ENCODE measurements at regions not wholly inside any gene's neighbourhood (a gene's known extent, or its start where the extent isn't known, plus 50 kb on each side); places are given as distances from the start of the nearest gene placed in this dataset.

- no peak for DNase-seq (ENCODE audit: low read depth, low spot score)
Observed at GRCh38 chr22:49081926-49082325, 745.7 kb downstream of the BRD1 start.

- DNase-seq (ENCODE audit: low read depth, low spot score), result no peak
Observed at GRCh38 chr22:49081261-49081666, 746.4 kb downstream of the BRD1 start.

- no peak for DNase-seq (ENCODE audit: low read depth, low spot score)
Observed at GRCh38 chr22:49080631-49081030, 747.0 kb downstream of the BRD1 start.

GRCh38 chr22:49079743-49080500 is 747.8 kb downstream of the BRD1 start:
- no peak for DNase-seq (ENCODE audit: low read depth, low spot score)

- DNase-seq (ENCODE audit: low read depth, low spot score), result no peak
Observed at GRCh38 chr22:49079027-49079725, 748.5 kb downstream of the BRD1 start.

- DNase-seq (ENCODE audit: low read depth, low spot score), result no peak
Observed at GRCh38 chr22:49078076-49078710, 749.5 kb downstream of the BRD1 start.

GRCh38 chr22:49077586-49077985 is 750.1 kb downstream of the BRD1 start:
- DNase-seq (ENCODE audit: low read depth, low spot score), result no peak

- no peak for DNase-seq (ENCODE audit: low read depth, low spot score)
Observed at GRCh38 chr22:49077036-49077393, 750.7 kb downstream of the BRD1 start.

- DNase-seq (ENCODE audit: low read depth, low spot score), result no peak
Observed at GRCh38 chr22:49076300-49077035, 751.2 kb downstream of the BRD1 start.

GRCh38 chr22:49075150-49075549 is 752.5 kb downstream of the BRD1 start:
- no peak for DNase-seq (ENCODE audit: low read depth, low spot score)

GRCh38 chr22:49073873-49074417 is 753.7 kb downstream of the BRD1 start:
- DNase-seq (ENCODE audit: low read depth, low spot score), result no peak

GRCh38 chr22:49072996-49073645 is 754.6 kb downstream of the BRD1 start:
- no peak for DNase-seq (ENCODE audit: low read depth, low spot score)

GRCh38 chr22:49070501-49070900 is 757.2 kb downstream of the BRD1 start:
- no peak for DNase-seq (ENCODE audit: low read depth, low spot score)

GRCh38 chr22:49068861-49069500 is 758.7 kb downstream of the BRD1 start:
- no peak for DNase-seq (ENCODE audit: low read depth, low spot score)

- no peak for DNase-seq (ENCODE audit: low read depth, low spot score)
Observed at GRCh38 chr22:49067504-49067903, 760.2 kb downstream of the BRD1 start.

- DNase-seq (ENCODE audit: low read depth, low spot score), result no peak
Observed at GRCh38 chr22:49066619-49067018, 761.1 kb downstream of the BRD1 start.

- DNase-seq (ENCODE audit: low read depth, low spot score), result no peak
Observed at GRCh38 chr22:49064836-49065235, 762.8 kb downstream of the BRD1 start.

GRCh38 chr22:49063545-49063890 is 764.2 kb downstream of the BRD1 start:
- DNase-seq (ENCODE audit: low read depth, low spot score), result no peak

GRCh38 chr22:49062802-49063544 is 764.7 kb downstream of the BRD1 start:
- DNase-seq (ENCODE audit: low read depth, low spot score), result no peak

GRCh38 chr22:49062155-49062801 is 765.4 kb downstream of the BRD1 start:
- DNase-seq (ENCODE audit: low read depth, low spot score), result no peak
